OCI-LY3 (cell line): ENCODE measurements at regions not wholly inside any gene's neighbourhood (a gene's known extent, or its start where the extent isn't known, plus 50 kb on each side); places are given as distances from the start of the nearest gene placed in this dataset.

Experiments used
- H2AFZ ChIP-seq: fragments of 200-600, 300-600 bp; shearing (Covaris generic); 2 replicates; pipeline ENCODE4 v1.6.0; 2014; ENCODE audit warnings: antibody characterized with exemption, low read depth, low read length
- H3K27ac ChIP-seq: fragments of 200-600, 300-600 bp; sonication (generic); 2 replicates; pipeline ENCODE4 v1.5.1; 2014; ENCODE audit warnings: mild to moderate bottlenecking, low read length, moderate library complexity, mixed read lengths
- H3K27me3 ChIP-seq: fragments of 200-600, 300-600 bp; sonication (generic); 2 replicates; pipeline ENCODE4 v1.6.1; 2014; ENCODE audit warnings: low read depth, low read length, mixed read lengths
- H3K36me3 ChIP-seq: fragments of 200-600, 300-600 bp; sonication (generic); replicated peaks from 2 replicates; pipeline ENCODE3; 2014; ENCODE audit warnings: low read depth, low read length, mixed read lengths
- H3K4me1 ChIP-seq: fragments of 300-600, 200-600 bp; sonication (generic); 2 replicates; pipeline ENCODE4 v1.6.1; 2014; ENCODE audit warnings: low read length, mixed read lengths
- H3K4me2 ChIP-seq: fragments of 200-600, 300-600 bp; sonication (generic); 2 replicates; pipeline ENCODE4 v1.6.1; 2014; ENCODE audit warnings: low read length, mixed read lengths
- H3K4me3 ChIP-seq: fragments of 300-600, 200-600 bp; sonication (generic); 2 replicates; pipeline ENCODE4 v1.5.1; 2014; ENCODE audit warnings: antibody characterized with exemption, mild to moderate bottlenecking, low read length, moderate library complexity
- H3K79me2 ChIP-seq: fragments of 300-600, 200-600 bp; shearing (Covaris generic); 2 replicates; pipeline ENCODE4 v1.6.1; 2014; ENCODE audit warnings: mild to moderate bottlenecking, low read length, mixed read lengths
- H3K9ac ChIP-seq: fragments of 300-600, 200-600 bp; shearing (Covaris generic); 2 replicates; pipeline ENCODE4 v1.6.0; 2014; ENCODE audit warnings: mild to moderate bottlenecking, low read length, moderate library complexity
- H3K9me3 ChIP-seq: fragments of 200-600, 300-600 bp; shearing (Covaris generic); 2 replicates; pipeline ENCODE4 v1.6.1; 2014; ENCODE audit warnings: low read length, mixed read lengths; ENCODE audit not compliant: insufficient read depth
- H4K20me1 ChIP-seq: fragments of 200-600, 300-600 bp; sonication (generic); 2 replicates; pipeline ENCODE4 v1.6.1; 2016; ENCODE audit warnings: low read length, mixed read lengths; ENCODE audit not compliant: insufficient read depth
- CTCF ChIP-seq: fragments of 200-600, 300-600 bp; sonication (generic); IDR thresholded peaks from 2 replicates; pipeline ENCODE4 v1.5.1; 2014; ENCODE audit warnings: antibody characterized with exemption, low read length, low read depth
- EZH2phosphoT487 ChIP-seq: fragments of 200-600 bp; shearing (Covaris generic); IDR thresholded peaks from 2 replicates; pipeline ENCODE4 v1.6.1; 2018; ENCODE audit warnings: antibody characterized with exemption, mixed run types, low read depth

GRCh38 chr4:152104356-152104755 is 343.5 kb upstream of the GATB start:
- no peak overlapping the region for H3K4me3 ChIP-seq
- peaks cover 4% of the 10 kb centered on the region for H3K27me3 ChIP-seq
- no peaks in the 10 kb centered on the region for H3K9me3 ChIP-seq
- H3K27ac ChIP-seq: no peak overlapping the region
- H2AFZ ChIP-seq: no peak overlapping the region
- H3K4me2 ChIP-seq: no peak overlapping the region
- no peaks in the 10 kb centered on the region for H3K79me2 ChIP-seq
- H3K36me3 ChIP-seq: no peaks in the 10 kb centered on the region
- no peak overlapping the region for H3K9ac ChIP-seq
- no peak for TF ChIP-seq CTCF
- TF ChIP-seq EZH2phosphoT487: no peak
- H3K4me1 ChIP-seq: peaks cover 37% of the 10 kb centered on the region
- no peaks in the 10 kb centered on the region for H4K20me1 ChIP-seq

GRCh38 chr4:152103181-152103901 is 342.5 kb upstream of the GATB start:
- H3K4me2 ChIP-seq: peak overlapping the region; percentile 44
- no peaks in the 10 kb centered on the region for H4K20me1 ChIP-seq
- TF ChIP-seq CTCF: no peak
- TF ChIP-seq EZH2phosphoT487: no peak
- no peak overlapping the region for H3K27ac ChIP-seq
- H2AFZ ChIP-seq: no peak overlapping the region
- peaks cover 45% of the 10 kb centered on the region for H3K4me1 ChIP-seq
- H3K9ac ChIP-seq: no peak overlapping the region
- H3K27me3 ChIP-seq: no peaks in the 10 kb centered on the region
- no peaks in the 10 kb centered on the region for H3K36me3 ChIP-seq
- no peaks in the 10 kb centered on the region for H3K9me3 ChIP-seq
- H3K79me2 ChIP-seq: no peaks in the 10 kb centered on the region
- no peak overlapping the region for H3K4me3 ChIP-seq

- H3K27ac ChIP-seq: no peak overlapping the region
Measured at GRCh38 chr4:152102436-152103000, 341.7 kb upstream of the GATB start.

More at GRCh38 chr4:152102436-152103000, 341.7 kb upstream of the GATB start:
- no peak overlapping the region for H3K4me3 ChIP-seq
- H3K27me3 ChIP-seq: no peaks in the 10 kb centered on the region
- H3K9me3 ChIP-seq: no peaks in the 10 kb centered on the region
- no peak for TF ChIP-seq EZH2phosphoT487
- TF ChIP-seq CTCF: no peak
- H3K9ac ChIP-seq: no peak overlapping the region
- no peaks in the 10 kb centered on the region for H4K20me1 ChIP-seq
- no peaks in the 10 kb centered on the region for H3K36me3 ChIP-seq
- no peak overlapping the region for H2AFZ ChIP-seq
- peaks cover 45% of the 10 kb centered on the region for H3K4me1 ChIP-seq
- no peak overlapping the region for H3K4me2 ChIP-seq
- no peaks in the 10 kb centered on the region for H3K79me2 ChIP-seq
